Activated naive CD8-positive, alpha-beta T cell treated with anti-CD3 and anti-CD28 coated beads, Interleukin-2, amount 50 U/mL, for 24 hours (primary cell): ENCODE measurements at regions not wholly inside any gene's neighbourhood (a gene's known extent, or its start where the extent isn't known, plus 50 kb on each side); places are given as distances from the start of the nearest gene placed in this dataset.
"Not testable (repeated sequence)": the region's sequence is repeated elsewhere in the genome, so short reads cannot be mapped to it uniquely, and the experiment has no call there.

Experiments
- ATAC-seq: fragments of 150-1000 bp; cut with Tn5 transposase; one replicate; pipeline ENCODE4 v1.10.0; 2021
- DNase-seq: peaks from one replicate; pipeline ENCODE4 v3.0.0; 2021
- H3K27ac Mint-ChIP-seq: one replicate; pipeline ENCODE4 v1.8.0; 2021; ENCODE audit warnings: mild to moderate bottlenecking, mixed read lengths
- H3K27me3 Mint-ChIP-seq: one replicate; pipeline ENCODE4 v1.8.0; 2021; ENCODE audit warnings: mixed read lengths
- H3K36me3 Mint-ChIP-seq: one replicate; pipeline ENCODE4 v1.8.0; 2021; ENCODE audit warnings: low read depth, mixed read lengths
- H3K4me1 Mint-ChIP-seq: one replicate; pipeline ENCODE4 v1.8.0; 2021; ENCODE audit warnings: mixed read lengths
- H3K4me3 Mint-ChIP-seq: one replicate; pipeline ENCODE4 v1.8.0; 2021; ENCODE audit warnings: mild to moderate bottlenecking, moderate library complexity, mixed read lengths
- H3K9me3 Mint-ChIP-seq: one replicate; pipeline ENCODE4 v1.8.0; 2021; ENCODE audit warnings: mixed read lengths

DNA sequence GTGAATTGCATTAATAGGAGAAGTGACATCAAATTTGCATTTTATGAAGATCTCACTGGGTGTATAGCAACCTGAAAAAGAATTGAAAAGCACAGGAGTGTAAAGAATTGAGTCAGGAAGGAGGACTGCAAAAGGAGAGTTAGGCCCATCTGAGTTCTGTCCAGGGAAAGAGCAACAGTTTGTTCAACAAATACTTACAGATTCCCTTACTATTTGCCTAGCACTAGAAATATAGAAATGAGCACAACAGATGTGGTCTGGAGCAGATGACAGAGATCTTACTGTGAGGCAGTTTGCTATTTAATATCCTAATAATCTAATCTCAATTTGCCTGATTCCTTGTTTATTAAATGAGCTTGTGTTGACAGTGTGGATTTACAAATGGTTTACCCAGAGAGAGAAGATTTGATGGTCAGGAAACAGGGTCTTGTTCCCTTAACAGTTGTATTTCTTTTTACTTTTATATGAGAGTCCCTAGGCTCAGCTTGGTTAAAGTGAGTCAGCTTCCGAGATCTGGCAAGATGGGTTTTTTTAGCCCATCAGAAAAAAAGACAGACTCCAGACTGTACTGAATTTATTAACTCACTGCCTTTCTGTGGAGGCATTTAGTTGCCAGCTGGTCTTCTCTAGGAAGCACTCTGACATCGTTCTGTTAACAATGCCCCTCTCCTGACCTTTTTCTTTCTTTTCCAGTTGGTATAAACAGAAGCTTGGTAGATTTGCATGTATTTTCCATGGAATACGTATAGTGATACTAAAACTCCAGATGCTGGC, 229.7 kb downstream of the TTC6 start:
- Mint-ChIP-seq H3K27me3 (no peaks in the 10 kb centered on the region), H3K9me3 (peaks cover 1% of the 10 kb centered on the region), H3K36me3 (no peaks in the 10 kb centered on the region), H3K27ac (no peak overlapping the region), H3K4me3 (no peak overlapping the region), H3K4me1 (no peaks in the 10 kb centered on the region)
- ATAC-seq: no peak
- DNase-seq: no peak

DNA sequence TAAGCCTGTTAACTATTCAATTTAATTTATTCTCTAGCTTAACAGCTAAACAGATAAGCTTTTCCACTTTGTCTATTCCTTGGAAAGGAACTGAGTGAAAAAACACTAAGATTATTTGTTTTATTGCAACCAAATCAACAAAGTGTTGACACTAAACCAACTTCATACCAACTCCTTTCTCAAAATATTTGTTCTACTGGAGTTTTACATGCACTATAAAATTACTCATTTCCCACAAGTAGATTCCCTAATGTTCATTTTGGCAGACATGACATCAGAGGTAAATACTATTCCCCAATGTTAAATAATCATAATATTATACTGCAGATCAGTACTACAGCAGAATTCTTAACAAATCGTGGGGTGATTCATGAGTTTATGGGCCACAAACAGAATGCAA, 231.4 kb downstream of the TTC6 start:
- Mint-ChIP-seq H3K4me3 (no peak overlapping the region), H3K9me3 (peaks cover 15% of the 10 kb centered on the region), H3K36me3 (no peaks in the 10 kb centered on the region), H3K27ac (no peak overlapping the region), H3K27me3 (no peaks in the 10 kb centered on the region), H3K4me1 (no peaks in the 10 kb centered on the region)
- ATAC-seq (no peak), DNase-seq (no peak)

DNA sequence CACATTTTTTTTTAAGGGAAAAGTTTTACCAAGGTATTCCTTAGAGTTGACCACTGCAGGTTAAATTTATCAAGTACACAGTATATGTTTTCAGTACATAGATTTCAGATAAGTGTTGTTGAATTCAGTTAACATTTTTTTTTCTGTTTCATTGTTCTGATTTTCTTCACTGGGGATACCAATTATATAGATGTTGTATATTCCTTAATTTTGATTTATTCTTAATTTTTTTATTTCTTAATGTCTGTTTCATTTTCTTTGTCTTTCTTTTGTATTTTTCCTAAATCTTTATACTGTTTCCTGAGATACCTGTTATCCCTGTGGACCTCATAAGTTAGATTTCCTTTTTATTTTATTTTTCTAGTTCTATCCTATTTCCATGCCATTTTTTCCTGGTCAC, 234.8 kb downstream of the TTC6 start:
- H3K36me3 Mint-ChIP-seq: no peaks in the 10 kb centered on the region
- no peaks in the 10 kb centered on the region for H3K27me3 Mint-ChIP-seq
- ATAC-seq: no peak
- peaks cover 31% of the 10 kb centered on the region for H3K9me3 Mint-ChIP-seq
- H3K4me1 Mint-ChIP-seq: no peaks in the 10 kb centered on the region
- DNase-seq: no peak
- no peak overlapping the region for H3K4me3 Mint-ChIP-seq
- H3K27ac Mint-ChIP-seq: no peak overlapping the region

DNA sequence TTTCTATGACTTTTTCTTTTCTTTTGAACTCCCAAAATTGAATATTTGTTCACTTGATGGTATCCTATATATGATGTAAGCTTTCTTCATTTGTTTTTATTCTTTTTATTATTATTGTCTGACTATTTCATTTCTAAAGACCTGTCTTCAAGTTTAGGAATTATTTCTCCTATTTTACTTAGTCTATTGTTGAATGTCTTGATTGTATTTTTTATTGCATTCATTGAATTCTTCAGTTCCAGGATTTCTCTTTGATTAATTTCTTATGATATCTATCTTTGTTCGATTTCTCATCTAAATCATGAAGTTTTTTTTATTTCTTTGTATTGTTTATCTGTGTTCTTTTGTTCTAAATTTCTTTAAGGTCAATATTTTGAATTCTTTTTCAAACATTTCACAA, 238.8 kb downstream of the TTC6 start:
- peaks cover 54% of the 10 kb centered on the region for H3K9me3 Mint-ChIP-seq
- ATAC-seq (no peak), DNase-seq (no peak)
- no peaks in the 10 kb centered on the region for H3K36me3 Mint-ChIP-seq
- H3K27me3 Mint-ChIP-seq: no peaks in the 10 kb centered on the region
- no peaks in the 10 kb centered on the region for H3K4me1 Mint-ChIP-seq
- no peak overlapping the region for H3K27ac Mint-ChIP-seq
- no peak overlapping the region for H3K4me3 Mint-ChIP-seq

DNA sequence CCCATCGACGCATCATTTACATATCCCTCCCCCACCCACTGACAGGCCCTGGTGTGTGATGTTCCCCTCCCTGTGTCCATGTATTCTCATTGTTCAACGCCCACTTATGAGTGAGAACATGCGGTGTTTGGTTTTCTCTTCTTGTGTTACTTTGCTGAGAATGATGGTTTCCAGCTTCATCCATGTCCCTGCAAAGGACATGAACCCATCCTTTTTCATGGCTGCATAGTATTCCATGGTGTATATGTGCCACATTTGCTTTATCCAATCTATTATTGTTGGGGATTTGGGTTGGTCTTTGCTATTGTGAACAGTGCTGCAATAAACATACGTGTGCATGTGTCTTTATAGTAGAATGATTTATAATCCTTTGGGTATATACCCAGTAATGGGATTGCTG, 243.3 kb downstream of the TTC6 start:
- H3K27ac Mint-ChIP-seq, H3K36me3 Mint-ChIP-seq, H3K27me3 Mint-ChIP-seq, ATAC-seq, H3K4me1 Mint-ChIP-seq, H3K4me3 Mint-ChIP-seq, DNase-seq: not testable (repeated sequence)
- H3K9me3 Mint-ChIP-seq: peaks cover 32% of the 10 kb centered on the region

DNA sequence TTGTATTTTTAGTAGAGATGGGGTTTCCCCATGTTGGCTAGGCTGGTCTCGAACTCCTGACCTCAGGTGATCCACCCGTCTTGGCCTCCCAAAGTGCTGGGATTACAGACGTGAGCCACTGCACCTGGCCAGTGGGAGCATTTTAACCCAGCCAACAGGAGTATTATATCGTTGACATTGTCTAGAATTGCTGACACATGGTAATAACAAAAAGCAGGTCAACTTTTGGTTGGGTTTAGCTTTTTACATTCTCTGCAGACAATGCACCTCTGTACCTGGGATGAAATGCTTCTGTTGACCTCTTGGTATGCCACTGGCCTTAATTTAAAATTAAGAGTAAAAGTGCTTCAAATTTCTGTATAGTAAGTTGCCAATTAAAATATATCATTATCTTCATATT, 245.6 kb downstream of the TTC6 start:
- H3K27ac Mint-ChIP-seq, H3K27me3 Mint-ChIP-seq, ATAC-seq, H3K4me1 Mint-ChIP-seq, H3K4me3 Mint-ChIP-seq, H3K36me3 Mint-ChIP-seq, DNase-seq: not testable (repeated sequence)
- H3K9me3 Mint-ChIP-seq: peaks cover 18% of the 10 kb centered on the region

DNA sequence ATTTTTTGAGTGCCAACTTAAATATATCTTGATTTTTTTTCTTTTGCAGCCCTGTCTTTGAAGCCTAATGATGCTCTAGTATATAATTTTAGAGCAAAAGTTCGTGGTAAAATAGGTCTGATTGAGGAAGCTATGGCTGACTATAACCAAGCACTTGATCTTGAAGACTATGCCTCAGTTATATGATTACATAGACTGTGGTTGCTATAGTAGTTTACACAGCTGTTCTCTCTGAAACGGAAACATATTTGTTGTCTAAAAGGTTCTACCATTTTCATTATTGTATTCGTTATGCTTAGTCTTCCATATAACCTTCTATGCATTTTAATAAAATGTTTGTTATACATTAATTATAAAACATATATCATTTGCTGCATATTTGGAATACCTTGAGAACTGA, 246.7 kb downstream of the TTC6 start:
- H3K36me3 Mint-ChIP-seq: no peaks in the 10 kb centered on the region
- H3K4me3 Mint-ChIP-seq: no peak overlapping the region
- H3K4me1 Mint-ChIP-seq: no peaks in the 10 kb centered on the region
- DNase-seq: no peak
- no peak overlapping the region for H3K27ac Mint-ChIP-seq
- no peak for ATAC-seq
- peaks cover 17% of the 10 kb centered on the region for H3K9me3 Mint-ChIP-seq
- H3K27me3 Mint-ChIP-seq: peaks cover 4% of the 10 kb centered on the region

DNA sequence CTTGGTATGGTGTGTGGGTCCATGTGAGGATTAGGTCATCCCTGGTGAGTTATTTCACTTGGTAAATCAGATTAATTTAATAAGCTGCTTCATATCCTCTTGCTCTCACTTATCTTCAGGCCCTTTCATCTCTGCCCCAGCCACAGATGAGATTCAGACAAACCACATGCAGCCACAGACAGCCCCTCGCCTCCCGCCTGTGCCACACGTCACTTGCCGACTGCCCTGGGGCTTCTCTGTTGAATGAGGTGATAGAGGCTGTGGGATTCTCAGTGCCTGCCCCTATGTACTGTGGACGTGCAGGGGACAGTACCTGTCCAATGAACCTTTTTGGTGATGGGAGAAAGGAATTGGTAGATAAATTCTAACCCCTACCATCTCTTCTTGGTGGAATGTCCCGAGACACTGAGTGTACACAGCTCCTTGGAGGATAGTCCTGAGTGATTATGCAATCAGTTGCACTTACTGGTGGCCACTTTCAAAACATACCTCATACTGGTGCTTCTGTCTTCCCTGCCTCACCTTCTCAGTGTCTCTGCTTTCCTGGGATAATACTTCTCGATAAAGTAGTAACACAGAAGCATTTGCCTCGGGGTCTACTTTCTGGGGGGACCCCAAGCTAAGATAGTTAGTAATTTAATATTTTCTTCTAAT, 248.7 kb downstream of the TTC6 start:
- H3K4me1 Mint-ChIP-seq: no peaks in the 10 kb centered on the region
- no peak overlapping the region for H3K4me3 Mint-ChIP-seq
- ATAC-seq (no peak), DNase-seq (no peak)
- peaks cover 4% of the 10 kb centered on the region for H3K27me3 Mint-ChIP-seq
- H3K36me3 Mint-ChIP-seq: no peaks in the 10 kb centered on the region
- H3K27ac Mint-ChIP-seq: no peak overlapping the region
- H3K9me3 Mint-ChIP-seq: peaks cover 6% of the 10 kb centered on the region

DNA sequence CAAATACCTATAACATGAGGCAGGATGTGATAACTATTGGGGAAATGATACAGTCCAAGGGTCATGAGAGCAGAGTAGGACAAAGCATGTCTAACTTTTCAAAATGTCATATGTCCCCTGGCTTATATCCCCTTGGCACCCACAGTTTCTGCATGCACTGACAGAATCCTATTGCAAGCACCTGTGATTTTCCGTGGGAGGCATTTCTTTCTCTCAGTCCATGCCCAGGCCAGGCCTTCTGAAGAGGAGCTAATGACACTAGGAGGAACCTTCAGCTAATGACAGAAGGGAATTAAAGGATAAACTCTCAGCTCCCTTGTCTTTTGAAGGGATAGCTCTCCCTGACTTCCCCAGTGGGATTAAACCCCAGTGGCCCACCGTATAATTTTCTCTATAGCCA, 249.2 kb downstream of the TTC6 start:
- peaks cover 4% of the 10 kb centered on the region for H3K27me3 Mint-ChIP-seq
- H3K9me3 Mint-ChIP-seq: peaks cover under 1% of the 10 kb centered on the region
- no peak overlapping the region for H3K27ac Mint-ChIP-seq
- H3K36me3 Mint-ChIP-seq: no peaks in the 10 kb centered on the region
- no peak for ATAC-seq
- H3K4me1 Mint-ChIP-seq: no peaks in the 10 kb centered on the region
- DNase-seq: no peak
- no peak overlapping the region for H3K4me3 Mint-ChIP-seq

DNA sequence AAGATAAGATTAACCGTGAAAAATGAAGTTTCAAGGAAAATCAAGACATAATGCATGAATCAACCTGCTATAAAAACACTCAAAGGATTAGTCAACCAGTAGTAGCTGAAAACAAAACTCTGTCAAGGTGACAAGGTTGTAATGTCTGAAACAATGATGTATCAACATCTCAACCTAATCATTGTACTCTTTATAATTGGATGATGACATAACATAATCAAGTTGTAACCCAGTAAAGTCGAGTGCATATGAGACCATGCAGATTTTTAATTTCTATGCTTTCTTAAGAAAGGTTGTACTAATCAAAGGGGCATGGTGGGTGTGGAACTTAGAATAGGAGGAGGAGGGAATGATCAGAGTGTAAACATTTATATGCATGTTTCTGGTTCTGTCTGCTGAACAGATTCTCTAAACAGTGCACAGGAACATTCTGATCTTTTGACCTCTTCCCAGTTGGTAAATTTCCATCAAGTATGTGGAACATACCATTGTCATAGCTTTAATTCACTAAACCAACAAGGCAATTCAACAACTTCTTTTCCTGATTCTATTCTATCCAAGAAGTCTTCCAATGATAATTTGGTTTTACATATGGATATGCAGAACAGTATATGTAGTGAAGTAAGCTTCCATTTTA, 253.7 kb downstream of the TTC6 start:
- ATAC-seq (no peak), DNase-seq (no peak)
- Mint-ChIP-seq H3K27ac (no peak overlapping the region), H3K27me3 (peaks cover 4% of the 10 kb centered on the region), H3K9me3 (no peaks in the 10 kb centered on the region), H3K36me3 (no peaks in the 10 kb centered on the region), H3K4me3 (no peak overlapping the region), H3K4me1 (no peaks in the 10 kb centered on the region)

DNA sequence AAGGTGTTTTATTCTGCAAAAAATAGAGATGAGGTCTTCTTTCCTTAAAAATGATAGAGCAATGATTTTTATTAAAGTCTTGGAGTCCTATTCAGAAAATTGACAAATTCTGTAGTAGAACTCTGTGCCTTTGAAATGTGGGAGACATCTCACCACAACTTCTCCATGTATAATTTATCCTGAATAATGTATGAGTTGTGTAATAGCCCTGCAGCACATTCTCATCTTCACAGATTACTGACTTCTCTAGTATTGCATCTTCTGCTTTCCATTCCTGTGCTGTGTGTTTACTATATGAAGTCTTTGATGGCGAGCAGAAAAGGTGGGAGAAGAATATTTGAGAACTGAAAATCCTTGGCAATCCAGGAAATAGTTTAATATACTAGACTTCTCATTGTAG, 255.6 kb downstream of the TTC6 start:
- DNase-seq (no peak), ATAC-seq (no peak)
- Mint-ChIP-seq H3K4me1 (no peaks in the 10 kb centered on the region), H3K4me3 (no peak overlapping the region), H3K27ac (no peak overlapping the region), H3K9me3 (no peaks in the 10 kb centered on the region), H3K36me3 (no peaks in the 10 kb centered on the region), H3K27me3 (no peaks in the 10 kb centered on the region)

DNA sequence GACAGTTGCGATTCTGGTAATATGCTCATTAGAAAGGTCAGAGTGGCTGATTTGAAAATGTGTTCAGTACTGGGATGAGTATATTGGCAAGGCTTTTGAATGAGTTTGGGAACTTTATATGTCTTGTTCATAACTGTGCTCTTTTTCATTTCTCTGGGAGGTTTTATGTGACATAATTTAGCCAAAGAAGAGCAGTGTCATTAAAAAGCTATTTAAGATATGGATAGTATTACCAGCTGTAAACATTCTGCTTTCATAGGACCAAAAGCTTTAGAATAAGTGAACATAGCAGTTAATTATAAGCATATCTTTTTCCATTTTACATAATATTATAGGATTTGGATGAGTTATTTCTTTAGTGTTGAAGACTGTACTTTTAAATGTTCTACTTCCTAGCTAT, 260.4 kb downstream of the TTC6 start:
- Mint-ChIP-seq H3K27me3 (no peaks in the 10 kb centered on the region), H3K4me3 (no peak overlapping the region), H3K9me3 (peaks cover 3% of the 10 kb centered on the region), H3K27ac (no peak overlapping the region), H3K36me3 (no peaks in the 10 kb centered on the region), H3K4me1 (no peaks in the 10 kb centered on the region)
- no peak for ATAC-seq
- DNase-seq: no peak

DNA sequence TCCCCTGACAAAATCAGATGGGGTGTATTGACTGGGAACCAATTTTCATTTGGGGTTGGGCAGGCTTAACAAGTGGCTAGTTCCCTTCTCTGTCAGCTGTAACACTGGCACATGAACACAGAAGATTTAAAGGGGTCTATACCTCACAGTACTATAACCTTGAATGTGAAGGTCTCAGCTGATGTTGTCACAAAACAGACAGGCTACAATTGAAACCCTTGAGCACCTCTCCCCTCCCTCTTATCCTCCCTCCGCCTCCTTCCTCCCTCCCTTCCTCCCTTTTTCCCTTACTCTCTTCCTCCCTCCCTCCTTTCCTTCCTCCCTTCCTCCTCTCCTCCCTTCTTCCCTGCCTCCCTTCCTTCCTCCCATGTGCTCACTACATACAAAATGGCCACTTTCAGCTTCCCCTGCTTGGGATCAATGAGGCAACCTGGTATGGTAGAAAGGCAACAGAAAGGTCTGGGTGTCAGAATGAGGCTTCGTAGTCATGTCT, 262.4 kb downstream of the TTC6 start:
- no peak overlapping the region for H3K4me3 Mint-ChIP-seq
- H3K27me3 Mint-ChIP-seq: peaks cover 1% of the 10 kb centered on the region
- H3K9me3 Mint-ChIP-seq: peaks cover 3% of the 10 kb centered on the region
- no peak overlapping the region for H3K27ac Mint-ChIP-seq
- H3K36me3 Mint-ChIP-seq: no peaks in the 10 kb centered on the region
- H3K4me1 Mint-ChIP-seq: no peaks in the 10 kb centered on the region
- ATAC-seq (no peak), DNase-seq (no peak)

DNA sequence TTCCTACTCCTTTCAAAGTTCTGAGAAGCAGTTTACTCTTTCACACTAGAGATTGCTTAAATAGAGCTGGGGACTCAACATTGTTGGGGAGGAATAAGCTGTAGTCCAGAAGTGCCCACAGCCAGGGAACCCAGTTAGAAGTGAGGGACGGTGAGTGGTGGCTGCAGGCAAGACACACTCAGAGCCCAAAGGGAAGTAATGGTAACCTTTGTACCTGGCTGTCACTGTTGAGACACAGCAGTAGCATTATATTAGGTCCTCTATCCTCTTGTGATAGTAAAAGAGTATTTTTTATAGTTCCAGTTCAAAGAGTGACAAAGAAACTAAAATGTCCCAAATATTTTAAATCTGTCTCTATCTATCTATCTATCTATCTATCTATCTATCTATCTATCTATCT, 263.3 kb downstream of the TTC6 start:
- Mint-ChIP-seq H3K4me3 (no peak overlapping the region), H3K27ac (no peak overlapping the region), H3K36me3 (no peaks in the 10 kb centered on the region), H3K9me3 (peaks cover 3% of the 10 kb centered on the region), H3K4me1 (no peaks in the 10 kb centered on the region), H3K27me3 (peaks cover 1% of the 10 kb centered on the region)
- DNase-seq (no peak), ATAC-seq (no peak)

DNA sequence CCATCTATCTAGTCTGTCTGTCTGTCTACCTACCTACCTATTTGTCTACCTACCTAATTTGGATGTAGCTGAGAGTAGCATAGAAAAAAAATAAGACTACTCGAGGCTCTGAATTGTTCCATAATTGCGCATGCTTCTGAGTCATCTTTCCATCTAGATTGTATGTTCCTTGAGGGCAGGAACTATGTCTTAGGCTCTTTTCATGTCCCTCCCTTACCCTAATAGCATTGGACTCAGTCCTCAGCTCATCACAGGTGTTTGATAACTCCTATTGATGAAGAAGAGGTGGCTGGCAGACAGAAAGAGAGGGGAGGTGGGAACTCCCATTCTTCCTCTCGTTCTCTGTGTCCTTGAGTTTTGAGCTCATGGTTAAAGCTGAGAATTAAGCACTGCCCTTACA, 263.7 kb downstream of the TTC6 start:
- peaks cover 3% of the 10 kb centered on the region for H3K9me3 Mint-ChIP-seq
- ATAC-seq (no peak), DNase-seq (no peak)

More for the DNA sequence above, 263.7 kb downstream of the TTC6 start:
- Mint-ChIP-seq H3K27me3 (peaks cover 1% of the 10 kb centered on the region), H3K36me3 (no peaks in the 10 kb centered on the region), H3K4me1 (no peaks in the 10 kb centered on the region), H3K4me3 (no peak overlapping the region), H3K27ac (no peak overlapping the region)
